Trophoblast cell (in vitro differentiated cells and primary cell): ENCODE measurements at regions not wholly inside any gene's neighbourhood (a gene's known extent, or its start where the extent isn't known, plus 50 kb on each side); places are given as distances from the start of the nearest gene placed in this dataset.

Experiments
- DNase-seq, 2 donors: peaks; one replicate each; pipeline ENCODE4 v3.0.0-alpha.2; 2016
- H2AFZ ChIP-seq: 2 replicates; pipeline ENCODE4 v1.6.1; 2013; ENCODE audit warnings: low read length, moderate library complexity, mild to moderate bottlenecking; ENCODE audit not compliant: insufficient read depth, poor library complexity
- H2AK5ac ChIP-seq: 2 replicates; pipeline ENCODE4 v1.6.1; 2013; ENCODE audit warnings: mild to moderate bottlenecking, low read length
- H2BK120ac ChIP-seq: 2 replicates; pipeline ENCODE4 v1.6.1; 2013; ENCODE audit warnings: low read length, mild to moderate bottlenecking, moderate library complexity; ENCODE audit not compliant: insufficient read depth, poor library complexity
- H2BK12ac ChIP-seq: 2 replicates; pipeline ENCODE4 v1.6.1; 2013; ENCODE audit warnings: mild to moderate bottlenecking, low read length, moderate library complexity
- H2BK5ac ChIP-seq: 2 replicates; pipeline ENCODE4 v1.6.1; 2013; ENCODE audit warnings: low read length, low read depth, moderate library complexity, mild to moderate bottlenecking; ENCODE audit not compliant: poor library complexity
- H3K14ac ChIP-seq: 2 replicates; pipeline ENCODE4 v1.6.1; 2013; ENCODE audit warnings: mild to moderate bottlenecking, low read length
- H3K18ac ChIP-seq: 2 replicates; pipeline ENCODE4 v1.6.1; 2013; ENCODE audit warnings: mild to moderate bottlenecking, low read length
- H3K23ac ChIP-seq: 2 replicates; pipeline ENCODE4 v1.6.1; 2013; ENCODE audit warnings: low read length
- H3K27ac ChIP-seq: 2 replicates; pipeline ENCODE4 v1.5.1; 2013; ENCODE audit warnings: low read depth, mild to moderate bottlenecking, inconsistent platforms, low read length, moderate library complexity
- H3K27me3 ChIP-seq: 2 replicates; pipeline ENCODE4 v1.6.1; 2013; ENCODE audit warnings: inconsistent platforms, mild to moderate bottlenecking, low read length, moderate library complexity; ENCODE audit not compliant: insufficient read depth
- H3K36me3 ChIP-seq, 2 experiments: 1 replicate in 1 of 2; 2 replicates in 1 of 2; pipeline ENCODE4 v1.6.1; 2013; ENCODE audit warnings: low read length in 2 of 2, mild to moderate bottlenecking in 2 of 2, moderate library complexity in 1 of 2; ENCODE audit not compliant: insufficient read depth in 2 of 2, control insufficient read depth in 1 of 2
- H3K4ac ChIP-seq: 2 replicates; pipeline ENCODE4 v1.6.1; 2013; ENCODE audit warnings: low read depth, mild to moderate bottlenecking, low read length, moderate library complexity
- H3K4me1 ChIP-seq, 2 experiments: 1 replicate in 1 of 2; 2 replicates in 1 of 2; pipeline ENCODE4 v1.6.1; 2013; ENCODE audit warnings: low read length in 2 of 2, mild to moderate bottlenecking in 2 of 2, moderate library complexity in 1 of 2; ENCODE audit not compliant: insufficient read depth in 2 of 2, control insufficient read depth in 1 of 2
- H3K4me2 ChIP-seq: 2 replicates; pipeline ENCODE4 v1.6.1; 2013; ENCODE audit warnings: inconsistent platforms, mild to moderate bottlenecking, low read length, moderate library complexity
- H3K4me3 ChIP-seq: 2 replicates; pipeline ENCODE4 v1.5.1; 2013; ENCODE audit warnings: mild to moderate bottlenecking, low read depth, low read length, inconsistent platforms
- H3K79me1 ChIP-seq: one replicate; pipeline ENCODE4 v1.6.1; 2013; ENCODE audit warnings: low read length
- H3K79me2 ChIP-seq: 2 replicates; pipeline ENCODE4 v1.6.1; 2013; ENCODE audit warnings: low read length, mild to moderate bottlenecking; ENCODE audit not compliant: control insufficient read depth, insufficient read depth, poor library complexity
- H3K9ac ChIP-seq: 2 replicates; pipeline ENCODE4 v1.6.1; 2013; ENCODE audit warnings: mild to moderate bottlenecking, low read length
- H3K9me3 ChIP-seq: 2 replicates; pipeline ENCODE4 v1.6.1; 2013; ENCODE audit warnings: low read depth, mild to moderate bottlenecking, control low read depth, inconsistent platforms, low read length; ENCODE audit not compliant: insufficient read depth
- H4K12ac ChIP-seq: 2 replicates; pipeline ENCODE4 v1.6.1; 2013; ENCODE audit warnings: low read depth, mild to moderate bottlenecking, low read length, moderate library complexity
- H4K8ac ChIP-seq: 2 replicates; pipeline ENCODE4 v1.6.1; 2013; ENCODE audit warnings: low read depth, mild to moderate bottlenecking, low read length, moderate library complexity
- H4K91ac ChIP-seq: one replicate; pipeline ENCODE4 v1.6.1; 2013; ENCODE audit warnings: low read depth, mild to moderate bottlenecking, low read length, moderate library complexity
- WGBS: extraction: QIAGEN DNeasy Blood & Tissue Kit; methylation state at CpG from one replicate; pipeline ENCODE4 v1.1.7; 2013; ENCODE audit warnings: missing lambda C conversion rate; ENCODE audit not compliant: insufficient read length, insufficient coverage; ENCODE audit errors: extremely low coverage; 5-methylcytosine and 5-hydroxymethylcytosine counted together

- H3K79me1 ChIP-seq: no peaks in the 10 kb centered on the region
- H3K4me1 ChIP-seq: no peaks in the 10 kb centered on the region
- H3K27me3 ChIP-seq: no peaks in the 10 kb centered on the region
- H2AK5ac ChIP-seq: no peak overlapping the region
- no peak overlapping the region for H3K4ac ChIP-seq
- no peak overlapping the region for H3K14ac ChIP-seq
- H3K23ac ChIP-seq: no peak overlapping the region
- H4K8ac ChIP-seq: no peak overlapping the region
- H3K4me3 ChIP-seq: no peak overlapping the region
- H2BK120ac ChIP-seq: no peak overlapping the region
- H2AFZ ChIP-seq: no peak overlapping the region
- H3K4me2 ChIP-seq: no peak overlapping the region
- no peak overlapping the region for H2BK5ac ChIP-seq
- H3K9me3 ChIP-seq: no peaks in the 10 kb centered on the region
- DNase-seq: peak; percentile 64 to 94
- H4K12ac ChIP-seq: no peak overlapping the region
- no peak overlapping the region for H3K18ac ChIP-seq
- no peak overlapping the region for H4K91ac ChIP-seq
- WGBS: no CpG with 5 or more reads among the region's 4 CpGs
- H3K36me3 ChIP-seq: no peaks in the 10 kb centered on the region
- no peaks in the 10 kb centered on the region for H3K79me2 ChIP-seq
- no peak overlapping the region for H3K27ac ChIP-seq
- H3K9ac ChIP-seq: no peak overlapping the region
- no peak overlapping the region for H2BK12ac ChIP-seq
Measured at GRCh38 chr7:12923971-12924370, 236.5 kb downstream of the ARL4A start.

- Histone ChIP-seq H3K36me3 (no peaks in the 10 kb centered on the region), H3K4me3 (no peak overlapping the region), H2AFZ (no peak overlapping the region), H3K9me3 (no peaks in the 10 kb centered on the region), H2BK5ac (no peak overlapping the region), H3K4me1 (no peaks in the 10 kb centered on the region), H4K91ac (no peak overlapping the region), H2BK120ac (no peak overlapping the region), H2BK12ac (no peak overlapping the region), H3K18ac (no peak overlapping the region), H3K79me2 (no peaks in the 10 kb centered on the region), H3K14ac (no peak overlapping the region), H3K9ac (no peak overlapping the region), H3K4me2 (no peak overlapping the region), H3K23ac (no peak overlapping the region), H3K27me3 (no peaks in the 10 kb centered on the region), H3K27ac (no peak overlapping the region), H2AK5ac (no peak overlapping the region), H4K12ac (no peak overlapping the region), H3K4ac (no peak overlapping the region), H3K79me1 (no peaks in the 10 kb centered on the region), H4K8ac (no peak overlapping the region)
- no peak for DNase-seq
Measured at GRCh38 chr7:12926206-12926605, 238.8 kb downstream of the ARL4A start.

- Histone ChIP-seq H4K12ac (no peak overlapping the region), H3K9me3 (no peaks in the 10 kb centered on the region), H4K8ac (no peak overlapping the region), H3K9ac (no peak overlapping the region), H4K91ac (no peak overlapping the region), H3K4me3 (no peak overlapping the region), H3K79me2 (no peaks in the 10 kb centered on the region), H2AFZ (no peak overlapping the region), H3K14ac (no peak overlapping the region), H3K4me1 (no peaks in the 10 kb centered on the region), H3K18ac (no peak overlapping the region), H3K4ac (no peak overlapping the region), H3K27ac (no peak overlapping the region), H3K79me1 (no peaks in the 10 kb centered on the region), H3K23ac (no peak overlapping the region), H3K27me3 (no peaks in the 10 kb centered on the region), H3K4me2 (no peak overlapping the region), H2AK5ac (no peak overlapping the region), H2BK120ac (no peak overlapping the region), H2BK5ac (no peak overlapping the region), H2BK12ac (no peak overlapping the region), H3K36me3 (no peaks in the 10 kb centered on the region)
- no CpG with 5 or more reads among the region's 4 CpGs for whole genome bisulfite sequencing
- no peak for DNase-seq
Measured at GRCh38 chr7:12927635-12928434, 240.4 kb downstream of the ARL4A start.

- H3K36me3 ChIP-seq: no peaks in the 10 kb centered on the region
- H3K4me2 ChIP-seq: no peak overlapping the region
Measured at GRCh38 chr7:12929476-12930140, 242.2 kb downstream of the ARL4A start.

More at GRCh38 chr7:12929476-12930140, 242.2 kb downstream of the ARL4A start:
- Histone ChIP-seq H3K79me2 (no peaks in the 10 kb centered on the region), H3K27ac (no peak overlapping the region), H3K4me3 (no peak overlapping the region), H2AFZ (no peak overlapping the region), H3K14ac (no peak overlapping the region), H2BK120ac (no peak overlapping the region), H3K27me3 (no peaks in the 10 kb centered on the region), H2BK5ac (no peak overlapping the region), H3K4ac (no peak overlapping the region), H4K91ac (no peak overlapping the region), H2AK5ac (no peak overlapping the region), H4K8ac (no peak overlapping the region), H3K23ac (no peak overlapping the region), H3K79me1 (no peaks in the 10 kb centered on the region), H4K12ac (no peak overlapping the region), H3K18ac (no peak overlapping the region), H2BK12ac (no peak overlapping the region), H3K9ac (no peak overlapping the region), H3K9me3 (no peaks in the 10 kb centered on the region), H3K4me1 (no peaks in the 10 kb centered on the region)
- no CpG with 5 or more reads among the region's 1 CpG for WGBS
- DNase-seq: no peak
